ENCODE measurements at regions not wholly inside any gene's neighbourhood (a gene's known extent, or its start where the extent isn't known, plus 50 kb on each side); places are given as distances from the start of the nearest gene placed in this dataset.

DNA sequence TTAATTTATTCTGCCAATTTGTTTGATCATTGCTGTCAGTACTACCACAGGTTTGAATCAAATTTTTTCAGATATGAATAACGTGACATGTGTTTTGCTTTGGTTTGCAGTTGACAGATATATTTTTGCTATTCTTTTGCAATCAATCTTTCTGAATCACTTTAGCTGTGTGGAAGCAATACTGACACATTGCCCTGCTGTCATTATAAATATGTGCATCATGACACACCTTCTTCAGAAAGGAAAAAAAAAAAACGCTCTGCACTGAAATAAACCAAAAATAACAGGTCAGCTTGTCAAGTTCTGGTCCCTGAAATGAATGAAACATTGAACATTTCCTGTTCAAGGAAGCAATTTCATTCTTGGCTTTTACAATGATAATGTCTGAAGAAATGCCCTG lies 93.8 kb upstream of the FAM13C start:
- Histone ChIP-seq H2AFZ (ENCODE audit: low read length) (no peak overlapping the region), H3K23ac (ENCODE audit: insufficient read length) (no peak overlapping the region), H3K23me2 (ENCODE audit: low read depth, low read length) (no peaks in the 10 kb centered on the region; the same call in 1 of the 2 replicates), H4K91ac (replicated peaks; ENCODE audit: insufficient read length, low read length) (no peak overlapping the region), H3K4me3 (ENCODE audit: extremely low read depth in 1 of 4, insufficient read depth in 2 of 4, low read depth in 3 of 4, low read length in 4 of 4) (no peak overlapping the region), H3K56ac (replicated peaks; ENCODE audit: insufficient read length, low read depth, low read length) (no peak overlapping the region), H2BK20ac (ENCODE audit: low read length) (no peak overlapping the region), H2BK12ac (ENCODE audit: low read depth, low read length) (no peak overlapping the region), H3K27ac (ENCODE audit: low read depth, low read length) (no peak overlapping the region), H3K9ac (replicated peaks in 1 of 4; ENCODE audit: extremely low read depth in 1 of 4, low read depth in 3 of 4, low read length in 3 of 4) (no peak overlapping the region), H3K79me1 (ENCODE audit: low read depth, low read length) (no peaks in the 10 kb centered on the region), H3K14ac (ENCODE audit: insufficient read length) (no peak overlapping the region), H2BK5ac (ENCODE audit: low read depth, low read length) (no peak overlapping the region), H2BK15ac (ENCODE audit: low read length) (no peak overlapping the region), H2BK120ac (replicated peaks; ENCODE audit: low read depth, low read length) (no peak overlapping the region), H4K8ac (ENCODE audit: extremely low read depth, insufficient read depth, low read length) (no peak overlapping the region), H3K18ac (ENCODE audit: extremely low read depth, low read length) (no peak overlapping the region), H3K4me1 (replicated peaks in 1 of 4; ENCODE audit: control insufficient read depth in 3 of 4, insufficient read depth in 4 of 4, low read length in 3 of 4) (no peaks in the 10 kb centered on the region), H3K9me3 (ENCODE audit: insufficient read depth in 2 of 2, low read depth in 1 of 2, low read length in 1 of 2) (no peaks in the 10 kb centered on the region), H3K79me2 (ENCODE audit: control insufficient read depth in 1 of 2, insufficient read depth in 2 of 2, low read length in 2 of 2) (no peaks in the 10 kb centered on the region), H3K4me2 (ENCODE audit: insufficient read depth in 1 of 2, low read depth in 2 of 2, low read length in 2 of 2) (no peak overlapping the region), H4K20me1 (replicated peaks in 1 of 2; ENCODE audit: control insufficient read depth in 1 of 2, insufficient read depth in 2 of 2, low read length in 2 of 2) (no peaks in the 10 kb centered on the region), H3K4ac (replicated peaks; ENCODE audit: insufficient read length, low read depth, low read length) (no peak overlapping the region), H3K36me3 (ENCODE audit: control insufficient read depth in 2 of 4, insufficient read depth in 4 of 4, low read length in 3 of 4) (no peaks in the 10 kb centered on the region), H2AK5ac (ENCODE audit: low read depth, low read length) (no peak overlapping the region), H4K5ac (ENCODE audit: insufficient read length, low read depth, low read length) (no peak overlapping the region), H3K27me3 (replicated peaks in 1 of 4; ENCODE audit: control insufficient read depth in 3 of 4, extremely low read depth in 1 of 4, insufficient read depth in 3 of 4, low read length in 3 of 4) (no peaks in the 10 kb centered on the region; a peak in 1 of 7 replicates)
- WGBS, 2 experiments (ENCODE audit: extremely low coverage in 1 of 2, insufficient coverage in 1 of 2, insufficient read length in 1 of 2, insufficient replicate concordance in 2 of 2, low coverage in 1 of 2, low lambda C conversion rate in 2 of 2, missing lambda C conversion rate in 1 of 2): 72% methylated on average over 2 of the region's 2 CpGs; no CpG with 5 or more reads in 1 of the 2 experiments
- TF ChIP-seq SUZ12 (IDR thresholded peaks at IDR 0.05; ENCODE audit: low read length) (no peak), RBBP5 (IDR thresholded peaks at IDR 0.05; ENCODE audit: borderline replicate concordance, low read depth, low read length) (no peak), SRF (IDR thresholded peaks at IDR 0.05; ENCODE audit: low read depth, low read length) (no peak), CHD1 (IDR thresholded peaks at IDR 0.05; ENCODE audit: low read depth, low read length) (no peak), EGR1 (IDR thresholded peaks at IDR 0.05; ENCODE audit: borderline replicate concordance, low read depth, low read length) (no peak)
- ChIA-PET POLR2A (ENCODE audit: partially characterized antibody) (no interaction called here), CTCF (ENCODE audit: partially characterized antibody) (interaction anchor here (0.7 kb wide), 1 partner anchor 1429 kb away, joined by 3 read pairs; no protein-coding TSS in a partner anchor)
- no peak for FAIRE-seq
- no peak for DNase-seq (ENCODE audit: low read depth in 1 of 2, low spot score in 2 of 2)
